Esophagus muscularis mucosa (tissue), 4 donors: ENCODE measurements at regions not wholly inside any gene's neighbourhood (a gene's known extent, or its start where the extent isn't known, plus 50 kb on each side); places are given as distances from the start of the nearest gene placed in this dataset.

ENCODE experiments used
- DNase-seq: peaks from one replicate; pipeline ENCODE4 v3.0.0-alpha.2; 2017; ENCODE audit errors: extremely low spot score
- H3K27ac ChIP-seq, 4 donors: fragments of 200-600 bp; sonication (generic); replicated peaks in 1 of 4; 1 replicate in 3 of 4; 2 replicates in 1 of 4; pipeline ENCODE4 v1.5.1; 2016 to 2019; ENCODE audit warnings: mild to moderate bottlenecking in 1 of 4
- H3K27me3 ChIP-seq, 4 donors: fragments of 200-600 bp; sonication (generic); one replicate each; pipeline versions ENCODE4 v1.5.1 to v1.6.0; 2016 to 2019
- H3K36me3 ChIP-seq, 4 donors: fragments of 200-600 bp; sonication (generic); one replicate each; pipeline ENCODE4 v1.5.1; 2016 to 2019
- H3K4me1 ChIP-seq, 4 donors: fragments of 200-600 bp; sonication (generic); one replicate each; pipeline ENCODE4 v1.5.1; 2016 to 2019
- H3K4me3 ChIP-seq, 4 donors: fragments of 200-600 bp; sonication (generic); 1 replicate in 2 of 4; 2 replicates in 2 of 4; pipeline ENCODE4 v1.5.1; 2016 to 2019; ENCODE audit warnings: mild to moderate bottlenecking in 4 of 4, moderate library complexity in 1 of 4
- H3K9me3 ChIP-seq, 4 donors: fragments of 200-600 bp; sonication (generic); 1 replicate in 3 of 4; 2 replicates in 1 of 4; pipeline ENCODE4 v1.5.1; 2016 to 2019
- CTCF ChIP-seq, 3 experiments: fragments of 200-600 bp in 2 of 3; fragments of 450-650 bp in 1 of 3; sonication (generic) in 2 of 3; IDR thresholded peaks; one replicate each; pipeline ENCODE4 v1.5.1; 2017 to 2019; ENCODE audit warnings: antibody characterized with exemption in 3 of 3, mild to moderate bottlenecking in 2 of 3, moderate library complexity in 1 of 3
- EP300 ChIP-seq: sonication (generic); formaldehyde crosslinking; IDR thresholded peaks from one replicate; pipeline ENCODE4 v1.6.1; 2017; ENCODE audit warnings: antibody characterized with exemption
- POLR2A ChIP-seq: fragments of 450-650 bp; IDR thresholded peaks from one replicate; pipeline ENCODE4 v1.6.1; 2017; ENCODE audit warnings: antibody characterized with exemption, moderate library complexity, mild to moderate bottlenecking, low read depth
- POLR2AphosphoS5 ChIP-seq, 2 donors: sonication (generic); formaldehyde crosslinking; IDR thresholded peaks; one replicate each; pipeline ENCODE4 v1.6.1; 2017; ENCODE audit warnings: antibody characterized with exemption in 2 of 2
- WGBS: methylation state at CpG from one replicate; pipeline ENCODE4 v1.1.5; 2018; 5-methylcytosine and 5-hydroxymethylcytosine counted together
- intact Hi-C: fragments of 100-400 bp; cut with DNase I; formaldehyde crosslinking; loops from one replicate; pipeline ENCODE4 v1.15.1; 2023

- DNase-seq, result no peak
- WGBS, result 83% methylated on average over 5 of the region's 5 CpGs
- Histone ChIP-seq H3K27ac (no peak overlapping the region), H3K9me3 (no peaks in the 10 kb centered on the region), H3K36me3 (no peaks in the 10 kb centered on the region), H3K27me3 (no peaks in the 10 kb centered on the region), H3K4me1 (peaks cover 0 to 8% (median 0%) of the 10 kb centered on the region in 4 donors), H3K4me3 (no peak overlapping the region)
- TF ChIP-seq POLR2A (no peak), POLR2AphosphoS5 (IDR thresholded peaks at IDR 0.05) (no peak), EP300 (no peak)
- intact Hi-C loops, result no loop called here
These were observed 179.2 kb upstream of the PDE3A start for GRCh38 chr12:20188930-20189653.

- intact Hi-C loops, result no loop called here
- Histone ChIP-seq H3K27ac (no peak overlapping the region), H3K27me3 (no peaks in the 10 kb centered on the region), H3K36me3 (no peaks in the 10 kb centered on the region), H3K4me1 (peaks cover 0 to 8% (median 0%) of the 10 kb centered on the region in 4 donors), H3K4me3 (no peak overlapping the region), H3K9me3 (no peaks in the 10 kb centered on the region)
- TF ChIP-seq POLR2AphosphoS5 (IDR thresholded peaks at IDR 0.05), result no peak
- no peak for TF ChIP-seq CTCF (IDR thresholded peaks at IDR 0.05)
- no peak for TF ChIP-seq EP300
- TF ChIP-seq POLR2A, result no peak
- DNase-seq, result no peak
- 64% methylated on average over 2 of the region's 2 CpGs for WGBS
These were observed 178.6 kb upstream of the PDE3A start for GRCh38 chr12:20189767-20190166.

- WGBS, result 55% methylated on average over 4 of the region's 4 CpGs
These were observed 174.2 kb upstream of the PDE3A start for GRCh38 chr12:20194171-20194570.

GRCh38 chr12:20196767-20197166 is 171.6 kb upstream of the PDE3A start:
- no peaks in the 10 kb centered on the region for H3K27me3 ChIP-seq
- 76% methylated on average over 4 of the region's 4 CpGs for WGBS

More at GRCh38 chr12:20194171-20194570, 174.2 kb upstream of the PDE3A start:
- H3K27ac ChIP-seq, result no peak overlapping the region
- no peak for TF ChIP-seq EP300
- TF ChIP-seq POLR2AphosphoS5 (IDR thresholded peaks at IDR 0.05), result no peak
- TF ChIP-seq POLR2A, result no peak
- peak in 1 of 3 experiments; percentile 15 for TF ChIP-seq CTCF (IDR thresholded peaks at IDR 0.05)
- no peaks in the 10 kb centered on the region for H3K27me3 ChIP-seq
- peaks cover 0 to 8% (median 0%) of the 10 kb centered on the region in 4 donors for H3K4me1 ChIP-seq
- intact Hi-C loops, result no loop called here
- DNase-seq, result no peak
- no peak overlapping the region for H3K4me3 ChIP-seq
- no peaks in the 10 kb centered on the region for H3K36me3 ChIP-seq
- H3K9me3 ChIP-seq, result no peaks in the 10 kb centered on the region

GRCh38 chr12:20197411-20197810 is 170.9 kb upstream of the PDE3A start:
- no peaks in the 10 kb centered on the region for H3K4me1 ChIP-seq
- TF ChIP-seq POLR2A, result no peak
- no peak for TF ChIP-seq POLR2AphosphoS5 (IDR thresholded peaks at IDR 0.05)
- no peak for TF ChIP-seq EP300
- DNase-seq, result no peak
- no peaks in the 10 kb centered on the region for H3K27me3 ChIP-seq
- intact Hi-C loops, result no loop called here
- no peak overlapping the region for H3K27ac ChIP-seq
- H3K4me3 ChIP-seq, result no peak overlapping the region
- no peaks in the 10 kb centered on the region for H3K9me3 ChIP-seq
- H3K36me3 ChIP-seq, result no peaks in the 10 kb centered on the region

More at GRCh38 chr12:20196767-20197166, 171.6 kb upstream of the PDE3A start:
- no peaks in the 10 kb centered on the region for H3K4me1 ChIP-seq
- no peak for DNase-seq
- H3K9me3 ChIP-seq, result no peaks in the 10 kb centered on the region
- H3K4me3 ChIP-seq, result no peak overlapping the region
- TF ChIP-seq EP300 (no peak), CTCF (IDR thresholded peaks at IDR 0.05) (no peak), POLR2AphosphoS5 (IDR thresholded peaks at IDR 0.05) (no peak), POLR2A (no peak)
- H3K27ac ChIP-seq, result no peak overlapping the region
- intact Hi-C loops, result no loop called here
- H3K36me3 ChIP-seq, result no peaks in the 10 kb centered on the region
